ENCODE measurements at regions not wholly inside any gene's neighbourhood (a gene's known extent, or its start where the extent isn't known, plus 50 kb on each side); places are given as distances from the start of the nearest gene placed in this dataset.

DNA sequence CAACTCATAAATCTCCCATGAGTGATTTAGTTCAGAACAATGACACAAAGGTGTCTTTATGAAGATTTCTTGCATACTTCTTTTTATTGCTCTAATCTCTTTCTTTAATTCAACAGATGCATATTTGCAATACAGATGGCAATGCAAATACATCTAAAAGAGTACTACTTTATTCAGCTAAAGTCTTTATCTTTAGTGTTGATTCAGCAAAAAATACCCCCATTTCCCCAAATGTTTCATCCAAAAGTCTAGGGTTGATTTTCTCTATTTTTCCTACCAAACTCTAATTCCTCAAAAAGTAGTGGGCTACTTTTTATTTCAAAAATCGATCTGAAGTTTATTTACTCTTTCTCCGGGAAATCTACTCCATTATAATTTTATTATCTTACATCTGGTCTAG is 1055.2 kb downstream of the STIM2 start:
- Histone ChIP-seq H3K79me2 (ENCODE audit: insufficient read depth, low read length) (no peaks in the 10 kb centered on the region), H3K4me1 (ENCODE audit: insufficient read depth, low read length) (no peaks in the 10 kb centered on the region), H2AFZ (ENCODE audit: low read length) (no peak overlapping the region), H3K27me3 (ENCODE audit: insufficient read depth, low read length) (no peaks in the 10 kb centered on the region), H4K20me1 (ENCODE audit: insufficient read depth, low read length) (no peaks in the 10 kb centered on the region), H3K27ac (ENCODE audit: low read depth, low read length) (no peak overlapping the region), H3K4me2 (ENCODE audit: insufficient read depth, low read length) (no peak overlapping the region), H3K9me3 (ENCODE audit: low read depth, low read length) (no peaks in the 10 kb centered on the region), H3K36me3 (ENCODE audit: insufficient read depth, low read length) (no peaks in the 10 kb centered on the region), H3K4me3 (ENCODE audit: insufficient read depth, low read length) (no peak overlapping the region)
- DNase-seq (ENCODE audit: insufficient read length, low spot score, missing footprints): no peak
- TF ChIP-seq, protein P1, sequence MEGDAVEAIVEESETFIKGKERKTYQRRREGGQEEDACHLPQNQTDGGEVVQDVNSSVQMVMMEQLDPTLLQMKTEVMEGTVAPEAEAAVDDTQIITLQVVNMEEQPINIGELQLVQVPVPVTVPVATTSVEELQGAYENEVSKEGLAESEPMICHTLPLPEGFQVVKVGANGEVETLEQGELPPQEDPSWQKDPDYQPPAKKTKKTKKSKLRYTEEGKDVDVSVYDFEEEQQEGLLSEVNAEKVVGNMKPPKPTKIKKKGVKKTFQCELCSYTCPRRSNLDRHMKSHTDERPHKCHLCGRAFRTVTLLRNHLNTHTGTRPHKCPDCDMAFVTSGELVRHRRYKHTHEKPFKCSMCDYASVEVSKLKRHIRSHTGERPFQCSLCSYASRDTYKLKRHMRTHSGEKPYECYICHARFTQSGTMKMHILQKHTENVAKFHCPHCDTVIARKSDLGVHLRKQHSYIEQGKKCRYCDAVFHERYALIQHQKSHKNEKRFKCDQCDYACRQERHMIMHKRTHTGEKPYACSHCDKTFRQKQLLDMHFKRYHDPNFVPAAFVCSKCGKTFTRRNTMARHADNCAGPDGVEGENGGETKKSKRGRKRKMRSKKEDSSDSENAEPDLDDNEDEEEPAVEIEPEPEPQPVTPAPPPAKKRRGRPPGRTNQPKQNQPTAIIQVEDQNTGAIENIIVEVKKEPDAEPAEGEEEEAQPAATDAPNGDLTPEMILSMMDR (IDR thresholded peaks at IDR 0.05; ENCODE audit: extremely low read depth, low read depth, low read length): no peak

DNA sequence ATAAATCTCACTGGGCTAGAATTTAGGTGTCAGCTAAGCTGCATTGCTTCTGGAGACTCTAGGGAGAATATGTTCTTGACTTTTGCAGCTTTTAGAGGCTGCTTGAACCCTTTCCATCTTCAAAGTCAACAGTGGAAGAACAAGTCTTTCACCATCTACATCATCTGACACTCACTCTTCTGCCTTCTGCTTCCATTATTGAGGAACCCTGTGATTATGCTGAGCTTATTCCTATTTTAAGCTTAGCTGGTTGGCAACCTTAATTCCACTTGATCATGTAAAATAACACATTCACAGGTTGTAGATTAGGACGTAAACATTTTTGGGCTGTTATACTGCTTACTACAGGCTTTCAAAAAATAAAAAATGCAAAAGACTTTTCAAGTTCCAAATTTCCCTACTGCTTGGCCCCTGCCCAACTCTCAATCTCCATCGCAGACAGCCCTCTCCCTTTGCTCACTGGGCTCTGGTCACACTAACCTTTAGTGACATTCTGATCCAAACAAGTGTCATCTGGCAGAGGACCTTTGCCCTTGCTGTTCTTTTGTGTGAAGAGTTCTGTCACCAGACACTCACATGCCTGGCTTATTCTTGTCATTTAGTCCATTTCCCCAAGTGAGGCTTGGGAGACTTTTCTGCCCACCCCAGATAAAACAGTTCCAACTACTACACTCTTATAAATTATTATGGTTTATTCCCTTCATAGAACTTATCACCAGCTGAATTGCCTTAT is 1056.0 kb downstream of the STIM2 start:
- H3K4me2 ChIP-seq (ENCODE audit: insufficient read depth, low read length): no peak overlapping the region

DNA sequence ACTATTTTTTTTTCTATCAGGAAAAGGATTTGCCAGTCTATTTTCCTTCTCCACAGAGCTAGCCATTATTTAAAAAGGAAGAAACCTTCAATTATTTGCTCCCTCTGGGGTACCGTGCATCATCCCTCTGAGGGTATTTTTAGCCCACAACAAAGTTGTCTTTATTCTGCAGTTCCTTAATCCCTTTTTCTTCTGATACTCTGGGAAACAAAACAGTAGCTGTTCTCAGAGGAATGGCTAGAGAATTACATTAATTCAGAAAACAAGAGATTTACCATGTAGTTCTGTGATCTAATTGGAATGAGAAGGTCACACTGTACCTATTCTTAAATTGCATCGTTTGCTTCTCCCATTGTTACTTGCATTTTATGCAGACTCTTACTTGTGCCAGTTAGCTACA is 1056.7 kb downstream of the STIM2 start:
- H2AFZ ChIP-seq (ENCODE audit: low read length): no peak overlapping the region
- H3K79me2 ChIP-seq (ENCODE audit: insufficient read depth, low read length): no peaks in the 10 kb centered on the region
- no peaks in the 10 kb centered on the region for H3K4me1 ChIP-seq (ENCODE audit: insufficient read depth, low read length)
- H3K27me3 ChIP-seq (ENCODE audit: insufficient read depth, low read length): no peaks in the 10 kb centered on the region
- TF ChIP-seq, protein P1 (IDR thresholded peaks at IDR 0.05; ENCODE audit: extremely low read depth, low read depth, low read length): no peak
- no peaks in the 10 kb centered on the region for H3K36me3 ChIP-seq (ENCODE audit: insufficient read depth, low read length)
- H3K27ac ChIP-seq (ENCODE audit: low read depth, low read length): no peak overlapping the region
- no peak for DNase-seq (ENCODE audit: insufficient read length, low spot score, missing footprints)
- H3K9me3 ChIP-seq (ENCODE audit: low read depth, low read length): no peaks in the 10 kb centered on the region
- no peaks in the 10 kb centered on the region for H4K20me1 ChIP-seq (ENCODE audit: insufficient read depth, low read length)
- H3K4me2 ChIP-seq (ENCODE audit: insufficient read depth, low read length): no peak overlapping the region
- no peak overlapping the region for H3K4me3 ChIP-seq (ENCODE audit: insufficient read depth, low read length)

More for the DNA sequence above, 1056.0 kb downstream of the STIM2 start:
- Histone ChIP-seq H3K9me3 (ENCODE audit: low read depth, low read length) (no peaks in the 10 kb centered on the region), H3K4me3 (ENCODE audit: insufficient read depth, low read length) (no peak overlapping the region), H3K4me1 (ENCODE audit: insufficient read depth, low read length) (no peaks in the 10 kb centered on the region), H3K27ac (ENCODE audit: low read depth, low read length) (no peak overlapping the region), H3K27me3 (ENCODE audit: insufficient read depth, low read length) (no peaks in the 10 kb centered on the region), H4K20me1 (ENCODE audit: insufficient read depth, low read length) (no peaks in the 10 kb centered on the region), H3K36me3 (ENCODE audit: insufficient read depth, low read length) (no peaks in the 10 kb centered on the region), H2AFZ (ENCODE audit: low read length) (no peak overlapping the region), H3K79me2 (ENCODE audit: insufficient read depth, low read length) (no peaks in the 10 kb centered on the region)
- DNase-seq (ENCODE audit: insufficient read length, low spot score, missing footprints): no peak
- TF ChIP-seq, protein P1 (IDR thresholded peaks at IDR 0.05; ENCODE audit: extremely low read depth, low read depth, low read length): no peak

DNA sequence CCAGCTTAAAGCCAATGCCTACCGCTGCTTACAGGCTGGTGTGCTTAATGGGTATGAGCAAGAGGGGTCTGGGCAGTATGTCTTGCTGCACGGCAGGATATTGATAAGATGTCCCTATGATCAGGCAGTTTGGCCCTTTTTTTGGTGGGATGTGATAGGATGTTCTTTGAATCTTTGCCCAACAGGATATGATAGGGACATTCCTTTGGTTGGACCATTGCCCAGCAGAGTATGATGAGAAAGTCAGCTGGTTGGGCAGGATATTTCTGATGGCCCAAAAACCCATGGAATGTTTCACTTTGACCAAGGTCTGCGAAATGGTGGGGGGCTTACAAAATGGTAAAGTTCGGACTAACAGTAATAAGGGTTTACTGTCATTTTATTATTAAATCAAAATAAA is 1060.6 kb downstream of the STIM2 start:
- H2AFZ ChIP-seq (ENCODE audit: low read length): no peak overlapping the region
- no peaks in the 10 kb centered on the region for H3K4me1 ChIP-seq (ENCODE audit: insufficient read depth, low read length)
- no peak overlapping the region for H3K4me3 ChIP-seq (ENCODE audit: insufficient read depth, low read length)
- H3K79me2 ChIP-seq (ENCODE audit: insufficient read depth, low read length): no peaks in the 10 kb centered on the region
- DNase-seq (ENCODE audit: insufficient read length, low spot score, missing footprints): no peak
- no peak overlapping the region for H3K27ac ChIP-seq (ENCODE audit: low read depth, low read length)
- H3K9me3 ChIP-seq (ENCODE audit: low read depth, low read length): no peaks in the 10 kb centered on the region
- H3K36me3 ChIP-seq (ENCODE audit: insufficient read depth, low read length): no peaks in the 10 kb centered on the region
- no peaks in the 10 kb centered on the region for H3K27me3 ChIP-seq (ENCODE audit: insufficient read depth, low read length)
- no peaks in the 10 kb centered on the region for H4K20me1 ChIP-seq (ENCODE audit: insufficient read depth, low read length)
- H3K4me2 ChIP-seq (ENCODE audit: insufficient read depth, low read length): no peak overlapping the region
- TF ChIP-seq, protein P1 (IDR thresholded peaks at IDR 0.05; ENCODE audit: extremely low read depth, low read depth, low read length): no peak
